ENCODE measurements at regions not wholly inside any gene's neighbourhood (a gene's known extent, or its start where the extent isn't known, plus 50 kb on each side); places are given as distances from the start of the nearest gene placed in this dataset.
"Not testable (repeated sequence)": the region's sequence is repeated elsewhere in the genome, so short reads cannot be mapped to it uniquely, and the experiment has no call there.

DNA sequence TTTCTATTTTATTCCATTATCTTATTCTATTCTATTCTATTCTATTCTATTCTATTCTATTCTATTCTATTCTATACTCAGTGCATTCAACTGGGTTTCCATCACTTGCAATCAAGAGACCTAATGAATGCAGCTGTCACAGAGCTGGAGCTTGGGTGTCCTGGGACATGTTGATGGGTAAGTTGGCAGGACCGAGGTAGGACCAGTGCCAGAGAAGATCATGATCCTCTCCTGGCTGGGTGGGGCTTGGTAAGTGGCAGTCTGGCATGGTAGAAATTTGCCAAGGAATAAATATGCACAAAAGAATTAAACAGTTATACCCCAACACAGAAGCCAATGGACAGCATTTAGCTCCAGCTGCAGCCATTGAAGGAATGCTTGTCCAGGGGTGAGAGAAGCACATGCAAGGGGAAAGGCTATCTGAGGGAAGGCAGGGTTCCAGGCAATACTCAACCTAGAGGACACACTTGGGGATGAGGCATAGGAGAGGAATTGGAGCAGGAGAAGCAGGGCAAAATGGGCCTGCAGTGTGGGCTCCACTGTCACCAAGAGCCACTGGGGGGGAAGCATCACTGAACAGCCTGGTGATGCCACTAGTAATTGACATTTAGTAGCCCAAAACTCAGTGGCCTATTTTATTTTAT, 97.0 kb upstream of the CD82 start:
- H3K27ac ChIP-seq, result no peak overlapping the region
- no peak for TF ChIP-seq ZFX (IDR thresholded peaks at IDR 0.05)
- TF ChIP-seq, protein P1, sequence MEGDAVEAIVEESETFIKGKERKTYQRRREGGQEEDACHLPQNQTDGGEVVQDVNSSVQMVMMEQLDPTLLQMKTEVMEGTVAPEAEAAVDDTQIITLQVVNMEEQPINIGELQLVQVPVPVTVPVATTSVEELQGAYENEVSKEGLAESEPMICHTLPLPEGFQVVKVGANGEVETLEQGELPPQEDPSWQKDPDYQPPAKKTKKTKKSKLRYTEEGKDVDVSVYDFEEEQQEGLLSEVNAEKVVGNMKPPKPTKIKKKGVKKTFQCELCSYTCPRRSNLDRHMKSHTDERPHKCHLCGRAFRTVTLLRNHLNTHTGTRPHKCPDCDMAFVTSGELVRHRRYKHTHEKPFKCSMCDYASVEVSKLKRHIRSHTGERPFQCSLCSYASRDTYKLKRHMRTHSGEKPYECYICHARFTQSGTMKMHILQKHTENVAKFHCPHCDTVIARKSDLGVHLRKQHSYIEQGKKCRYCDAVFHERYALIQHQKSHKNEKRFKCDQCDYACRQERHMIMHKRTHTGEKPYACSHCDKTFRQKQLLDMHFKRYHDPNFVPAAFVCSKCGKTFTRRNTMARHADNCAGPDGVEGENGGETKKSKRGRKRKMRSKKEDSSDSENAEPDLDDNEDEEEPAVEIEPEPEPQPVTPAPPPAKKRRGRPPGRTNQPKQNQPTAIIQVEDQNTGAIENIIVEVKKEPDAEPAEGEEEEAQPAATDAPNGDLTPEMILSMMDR (conservative IDR thresholded peaks at IDR 0.05), result no peak

DNA sequence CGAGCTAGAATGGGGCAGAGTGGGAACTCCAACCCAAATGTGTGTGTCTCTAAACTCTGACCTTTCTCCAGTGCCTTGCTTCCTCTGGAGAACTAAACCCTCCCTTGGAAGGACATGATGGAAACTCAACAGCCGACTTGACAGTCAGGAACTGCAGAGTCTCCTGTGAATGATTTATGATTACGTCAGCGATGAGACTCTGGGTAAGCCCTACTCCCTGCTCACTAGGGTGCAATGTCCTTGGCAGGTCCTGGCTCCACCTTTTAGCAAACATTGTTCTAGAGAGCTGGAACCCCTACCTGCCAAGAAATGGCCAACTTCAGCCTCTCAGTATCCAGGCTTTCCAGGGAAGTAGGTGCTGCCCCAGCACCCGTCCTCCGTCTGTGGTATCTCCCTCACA, 96.1 kb upstream of the CD82 start:
- TF ChIP-seq, protein P1 (conservative IDR thresholded peaks at IDR 0.05), result no peak
- TF ChIP-seq ZFX (IDR thresholded peaks at IDR 0.05), result no peak
- no peak overlapping the region for H3K27ac ChIP-seq

DNA sequence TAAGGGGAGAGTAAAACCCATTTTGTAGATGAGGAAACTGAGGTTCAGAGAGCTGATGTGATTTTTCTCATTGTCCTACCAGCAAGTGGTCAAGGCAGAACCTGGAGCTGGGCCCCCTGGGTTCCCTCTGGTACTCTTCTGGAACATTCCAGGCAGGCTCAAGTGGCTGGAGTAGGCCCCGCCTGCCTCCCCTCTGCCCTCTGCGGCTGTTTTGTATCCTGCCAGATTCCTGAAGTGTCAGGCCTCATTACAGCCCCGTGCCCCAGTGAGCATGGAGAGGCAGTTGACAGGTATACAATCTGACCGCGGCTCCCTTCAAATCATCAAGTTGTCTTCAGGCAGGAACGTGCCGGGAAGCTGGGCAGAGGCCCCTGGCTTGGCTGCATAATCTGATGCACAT, 94.6 kb upstream of the CD82 start:
- no peak overlapping the region for H3K27ac ChIP-seq
- no peak for TF ChIP-seq ZFX (IDR thresholded peaks at IDR 0.05)
- TF ChIP-seq, protein P1 (conservative IDR thresholded peaks at IDR 0.05), result no peak

DNA sequence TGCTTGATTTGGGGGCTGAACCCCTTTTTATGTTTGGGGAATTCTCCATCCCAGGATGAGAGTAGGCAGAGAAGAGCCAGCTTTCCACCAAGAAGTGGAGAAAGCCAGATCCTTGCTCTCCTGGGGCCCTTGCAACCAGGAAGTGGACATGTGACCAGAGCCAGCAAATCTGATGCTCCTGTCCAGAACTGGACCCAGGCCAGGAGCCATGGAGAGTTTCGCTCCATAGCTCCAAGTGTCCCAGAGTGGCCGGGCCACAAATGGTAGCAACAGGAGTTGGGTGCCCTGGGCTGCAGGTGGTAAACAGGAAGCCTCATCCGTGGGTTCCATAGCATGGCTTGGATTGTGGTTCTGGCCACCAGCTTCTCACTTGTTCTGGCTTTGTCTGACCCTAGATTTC, 93.9 kb upstream of the CD82 start:
- TF ChIP-seq, protein P1 (conservative IDR thresholded peaks at IDR 0.05), result no peak
- no peak for TF ChIP-seq ZFX (IDR thresholded peaks at IDR 0.05)
- no peak overlapping the region for H3K27ac ChIP-seq

DNA sequence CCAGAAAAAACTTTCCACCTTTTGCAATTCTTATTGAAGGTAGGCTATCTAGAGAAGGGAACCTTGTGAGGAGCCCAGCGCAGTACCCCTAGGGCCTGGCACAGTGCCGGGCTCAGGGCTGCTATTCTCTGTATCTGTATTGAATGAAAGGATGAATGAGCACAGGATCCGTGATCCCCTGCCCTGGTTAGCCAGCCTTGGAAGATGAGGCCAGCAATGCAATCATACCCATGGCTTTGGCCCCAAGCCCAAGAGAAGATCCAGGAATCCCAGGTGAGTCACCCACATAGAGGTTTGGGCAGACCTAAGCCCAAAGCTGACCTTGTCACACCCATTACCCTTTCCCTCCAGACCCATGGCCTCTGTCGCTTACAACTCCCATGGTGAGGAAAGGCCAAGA, 92.5 kb upstream of the CD82 start:
- H3K27ac ChIP-seq, result no peak overlapping the region
- TF ChIP-seq, protein P1 (conservative IDR thresholded peaks at IDR 0.05), result no peak
- TF ChIP-seq ZFX (IDR thresholded peaks at IDR 0.05), result no peak

DNA sequence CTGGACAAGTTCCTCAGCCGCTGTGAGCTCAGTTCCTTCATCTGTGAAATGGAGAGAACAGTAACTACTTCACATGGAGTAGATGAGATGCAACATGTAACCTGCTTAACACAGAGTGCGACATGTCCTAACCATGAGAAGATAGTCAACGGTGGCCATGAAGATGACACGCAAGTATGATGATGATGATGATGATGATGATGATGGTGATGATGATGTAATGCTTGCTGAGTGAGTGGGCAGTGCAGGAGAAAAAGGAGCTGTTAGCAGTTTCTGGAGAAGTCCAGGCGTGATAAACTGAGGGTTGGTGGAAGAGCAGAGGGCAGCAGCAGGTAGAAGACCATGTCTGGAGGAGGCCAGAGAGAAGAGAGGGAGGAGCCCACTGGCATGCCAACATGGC, 90.8 kb upstream of the CD82 start:
- no peak for TF ChIP-seq ZFX (IDR thresholded peaks at IDR 0.05)
- TF ChIP-seq, protein P1 (conservative IDR thresholded peaks at IDR 0.05), result no peak
- no peak overlapping the region for H3K27ac ChIP-seq

DNA sequence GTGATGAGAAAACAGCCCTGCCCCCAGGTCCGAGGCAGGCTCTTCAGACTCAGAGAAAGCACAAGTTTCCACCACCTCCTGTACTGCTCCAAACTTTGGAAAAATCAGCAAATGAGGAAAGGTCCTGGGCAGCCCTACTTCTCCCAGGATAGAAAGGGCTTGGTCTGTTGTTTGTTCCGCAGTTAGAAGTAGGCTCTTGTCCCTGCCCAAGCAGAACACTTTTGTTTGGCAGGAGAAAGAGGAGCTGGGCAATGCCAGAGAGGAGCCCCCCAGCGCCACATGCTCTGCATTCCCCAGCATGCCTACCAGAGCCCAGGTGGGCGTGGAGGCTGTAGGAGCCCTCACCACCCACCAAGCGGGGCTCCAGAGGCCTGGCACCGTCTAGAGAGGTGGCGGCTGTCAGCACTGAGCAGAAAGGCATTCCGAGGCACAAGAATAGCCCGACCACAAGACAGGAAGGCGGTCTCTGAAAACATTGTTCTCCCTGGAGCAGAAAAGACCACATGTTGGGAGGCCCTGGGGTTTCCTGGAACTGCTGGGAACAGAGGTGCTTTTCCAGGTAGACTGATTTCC, 90.3 kb upstream of the CD82 start:
- H3K27ac ChIP-seq, result no peak overlapping the region
- TF ChIP-seq, protein P1 (conservative IDR thresholded peaks at IDR 0.05), result no peak
- no peak for TF ChIP-seq ZFX (IDR thresholded peaks at IDR 0.05)

DNA sequence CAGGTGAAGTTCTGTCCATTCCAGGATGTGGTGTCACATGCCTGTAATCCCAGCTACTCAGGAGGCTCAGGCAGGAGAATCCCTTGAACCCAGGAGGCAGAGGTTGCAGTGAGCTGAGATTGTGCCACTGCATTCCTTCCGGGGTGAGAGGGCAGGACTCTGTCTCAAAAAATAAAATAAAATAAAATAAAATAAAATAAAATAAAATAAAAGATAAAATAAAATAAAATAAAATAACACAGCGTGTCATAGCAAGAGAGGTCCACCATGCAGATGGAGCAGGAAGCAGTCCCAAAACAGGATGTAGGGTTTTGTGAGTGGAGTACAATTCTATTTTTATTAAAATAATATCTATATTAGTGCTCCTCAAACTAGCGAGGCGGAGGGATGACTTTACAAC, 83.1 kb upstream of the CD82 start:
- not testable (repeated sequence) for H3K27ac ChIP-seq

All from C4-2B (cell line).